A204.1 (cell line): ENCODE measurements at regions not wholly inside any gene's neighbourhood (a gene's known extent, or its start where the extent isn't known, plus 50 kb on each side); places are given as distances from the start of the nearest gene placed in this dataset.

Source experiments
- FAIRE-seq: peaks from 2 replicates; lab custom pipeline; 2012; peaks lifted over from hg19 to GRCh38; lab: Jason Lieb, UNC

DNA sequence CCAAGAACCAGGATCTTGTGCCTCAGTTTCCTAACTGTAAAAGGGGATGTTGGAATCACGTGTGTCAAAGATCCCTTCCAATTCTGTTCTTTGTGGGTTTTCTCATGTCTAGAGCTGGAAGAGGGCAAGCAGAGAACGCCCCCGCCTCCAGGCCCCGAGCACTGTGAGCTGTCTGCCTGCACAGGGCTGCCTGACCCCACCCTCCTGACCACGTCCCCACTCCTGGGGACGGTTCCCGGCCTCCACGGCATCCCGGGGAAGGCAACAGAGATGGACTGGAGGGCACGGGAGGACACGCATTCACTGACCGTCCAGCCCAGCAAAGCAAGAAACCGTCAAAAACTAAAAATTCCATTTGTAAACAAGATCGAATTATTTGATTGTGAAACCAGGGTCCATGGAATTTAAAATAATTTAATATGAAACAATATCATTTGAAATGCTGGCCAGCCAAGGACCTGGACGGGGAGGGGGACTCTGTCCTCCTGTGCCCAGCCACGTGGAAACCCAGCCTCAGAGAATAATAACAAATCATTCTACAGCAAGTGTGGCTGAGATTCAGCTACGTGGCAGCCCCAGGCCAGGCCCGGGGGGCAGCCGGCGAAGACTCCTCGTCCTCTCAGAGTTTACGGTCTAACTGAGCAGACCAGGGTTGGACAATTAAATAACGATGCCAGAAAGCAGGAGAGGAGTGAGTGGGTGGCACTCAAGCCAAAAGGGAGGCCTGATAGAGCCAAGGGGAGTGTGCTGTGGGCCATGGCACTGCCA lies 87.3 kb upstream of the DIO3 start:
- FAIRE-seq: no peak

GRCh38 chr14:101474563-101475455 lies 86.5 kb upstream of the DIO3 start:
- no peak for FAIRE-seq

DNA sequence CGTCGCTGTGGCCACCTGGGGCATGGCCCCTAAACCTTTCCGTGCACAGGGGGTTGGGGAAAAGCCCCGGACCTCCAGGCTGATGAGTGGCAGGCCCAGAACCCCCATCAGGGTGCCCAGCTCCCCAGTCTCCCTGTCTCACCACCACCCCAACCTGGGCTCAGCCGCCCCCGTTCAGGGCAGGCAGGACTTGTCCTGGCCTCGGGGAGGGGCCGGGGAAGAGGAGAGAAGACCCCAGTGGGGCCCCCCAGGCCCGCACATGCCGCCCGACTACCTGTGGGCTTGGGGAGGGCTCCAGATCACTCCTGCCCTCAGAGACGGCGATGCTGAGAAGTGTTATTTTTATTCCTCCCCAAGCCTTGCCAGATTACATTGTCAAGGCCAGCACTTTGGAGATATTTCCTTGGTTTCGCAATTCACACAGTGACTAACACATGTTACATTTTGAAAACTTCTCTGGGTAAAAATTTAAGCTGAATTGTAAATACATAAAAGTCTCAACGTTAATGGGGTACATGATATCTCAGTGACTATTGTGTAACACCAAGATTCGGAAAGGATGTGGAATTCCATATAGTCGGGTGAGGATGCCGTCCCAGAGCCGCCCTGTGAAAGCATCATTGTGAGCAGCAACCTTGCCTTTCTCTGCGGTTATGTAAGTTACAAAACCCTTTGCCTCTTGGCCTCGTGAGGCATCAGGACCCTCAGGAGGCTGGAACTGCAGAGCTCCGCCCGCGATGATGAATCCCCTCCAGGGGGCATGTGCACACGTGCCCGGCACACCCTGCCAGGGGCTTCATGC lies 85.6 kb upstream of the DIO3 start:
- no peak for FAIRE-seq

DNA sequence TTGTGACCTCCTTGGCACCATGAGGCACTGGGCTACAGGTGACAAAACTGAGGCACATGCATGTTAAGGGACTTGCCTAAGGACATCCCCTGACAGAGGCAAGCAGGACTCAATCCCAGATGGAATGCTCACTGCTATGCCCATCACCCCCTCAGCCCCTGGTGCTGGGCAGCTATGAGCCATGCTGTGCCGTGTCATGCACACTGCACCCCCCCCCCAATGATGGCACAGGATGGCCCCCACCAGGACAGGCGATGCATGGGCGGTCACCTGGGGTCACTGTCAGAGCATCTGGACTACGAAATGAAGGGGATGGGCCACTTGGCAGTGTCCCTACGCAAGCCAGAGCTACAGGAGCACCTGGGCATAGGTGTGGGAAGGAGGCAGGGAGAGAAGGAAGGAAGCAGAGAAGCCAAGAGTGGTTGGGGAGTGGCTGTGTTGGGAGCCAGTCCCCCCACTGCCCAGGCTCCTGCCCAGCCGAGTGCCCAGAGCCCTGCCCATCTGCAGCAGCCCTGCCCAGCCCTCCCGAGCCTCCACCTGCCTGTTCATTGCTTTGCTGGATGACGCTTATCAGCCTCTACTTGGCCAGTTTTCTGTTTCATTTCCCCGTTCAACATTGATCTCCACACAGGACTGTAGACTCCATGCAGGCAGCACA lies 84.9 kb upstream of the DIO3 start:
- no peak for FAIRE-seq

- FAIRE-seq: no peak
Observed at GRCh38 chr14:101476916-101477553, 84.3 kb upstream of the DIO3 start.

GRCh38 chr14:101477648-101478047 lies 83.6 kb upstream of the DIO3 start:
- no peak for FAIRE-seq

- FAIRE-seq: no peak
Observed at GRCh38 chr14:101478096-101478495, 83.2 kb upstream of the DIO3 start.

DNA sequence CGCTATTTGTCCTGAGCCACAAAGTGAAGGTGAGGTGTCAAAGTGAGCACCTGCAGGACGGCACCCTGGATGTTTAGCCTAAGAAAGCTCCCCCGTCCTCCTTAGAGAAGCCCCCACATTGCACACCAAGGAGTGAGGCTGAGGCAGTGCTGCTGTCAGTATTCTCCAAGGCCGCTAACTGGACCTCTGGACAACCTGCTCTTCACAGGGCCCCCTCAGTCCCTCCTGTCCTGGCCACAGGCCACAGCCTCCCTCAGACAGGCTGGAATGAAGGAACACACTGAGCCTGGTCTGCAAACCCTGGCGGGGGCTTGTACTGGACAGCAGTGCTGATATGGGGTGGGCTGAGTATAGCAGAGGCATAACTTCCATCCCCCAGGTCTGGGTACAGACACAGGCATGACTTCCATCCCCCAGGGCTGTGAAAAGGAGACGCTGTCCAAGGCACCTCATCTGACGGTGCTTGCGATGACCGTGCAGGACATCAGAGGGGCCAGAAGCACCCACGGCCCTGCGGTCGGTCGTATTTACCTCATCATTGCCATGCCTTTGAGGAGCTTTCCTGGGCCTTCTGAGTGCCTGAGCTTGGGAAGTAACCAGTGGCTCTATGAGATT lies 82.4 kb upstream of the DIO3 start:
- FAIRE-seq: no peak

- no peak for FAIRE-seq
Observed at GRCh38 chr14:101480022-101480746, 81.1 kb upstream of the DIO3 start.

GRCh38 chr14:101480747-101481530 lies 80.4 kb upstream of the DIO3 start:
- FAIRE-seq: no peak

DNA sequence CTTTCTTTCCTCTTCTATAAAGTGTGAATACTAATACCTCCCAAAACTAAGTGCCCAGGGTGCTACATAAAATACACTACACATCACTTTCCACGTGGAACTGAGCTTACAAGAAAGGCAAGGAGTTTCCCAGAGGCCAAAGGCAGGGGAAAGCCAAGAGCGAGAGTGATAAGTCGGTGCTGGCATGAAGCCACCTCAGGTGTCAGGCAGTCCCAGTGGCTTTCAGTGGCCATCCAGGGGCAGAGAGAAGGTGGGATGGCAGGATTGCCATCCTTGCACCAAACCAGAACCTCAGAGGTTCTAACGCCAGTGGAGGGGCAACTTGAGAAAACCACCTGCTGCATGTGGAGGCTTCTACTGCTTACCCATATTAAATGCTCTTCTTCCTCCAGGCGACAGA lies 79.7 kb upstream of the DIO3 start:
- no peak for FAIRE-seq

GRCh38 chr14:101482066-101482465 lies 79.2 kb upstream of the DIO3 start:
- FAIRE-seq: no peak

GRCh38 chr14:101483829-101484228 lies 77.5 kb upstream of the DIO3 start:
- no peak for FAIRE-seq

DNA sequence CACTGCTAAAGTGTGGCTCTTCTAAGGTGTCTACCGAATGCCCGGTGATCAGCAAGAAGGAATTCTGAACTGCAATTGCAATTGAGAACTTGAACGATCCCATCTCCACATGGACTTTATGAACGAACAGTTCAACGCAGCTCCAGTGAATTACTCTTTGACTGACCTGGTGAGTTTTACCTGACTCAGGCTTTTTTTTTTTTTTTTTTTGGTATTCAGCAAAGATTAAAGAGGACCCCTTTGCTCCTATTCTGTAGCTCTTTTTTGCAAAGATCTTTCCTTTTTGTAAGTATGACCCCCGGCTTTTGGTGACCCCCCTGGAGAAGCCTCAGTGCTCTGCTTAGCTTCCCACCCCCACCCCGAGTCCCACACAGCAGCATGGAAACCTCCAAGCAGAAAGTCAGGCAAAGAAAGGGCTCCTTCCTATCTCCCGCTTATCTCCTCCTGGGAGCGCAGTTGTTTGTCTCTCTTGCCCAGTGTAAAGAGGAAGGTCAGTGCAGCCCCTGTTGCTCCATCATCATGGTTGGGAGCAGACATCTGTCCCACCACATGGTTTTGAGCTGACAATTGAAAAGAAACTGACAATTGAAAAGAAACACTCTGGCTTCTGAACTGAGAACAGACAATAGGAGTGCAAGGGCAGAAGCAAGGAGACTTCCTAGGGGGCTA lies 72.1 kb upstream of the DIO3 start:
- no peak for FAIRE-seq

DNA sequence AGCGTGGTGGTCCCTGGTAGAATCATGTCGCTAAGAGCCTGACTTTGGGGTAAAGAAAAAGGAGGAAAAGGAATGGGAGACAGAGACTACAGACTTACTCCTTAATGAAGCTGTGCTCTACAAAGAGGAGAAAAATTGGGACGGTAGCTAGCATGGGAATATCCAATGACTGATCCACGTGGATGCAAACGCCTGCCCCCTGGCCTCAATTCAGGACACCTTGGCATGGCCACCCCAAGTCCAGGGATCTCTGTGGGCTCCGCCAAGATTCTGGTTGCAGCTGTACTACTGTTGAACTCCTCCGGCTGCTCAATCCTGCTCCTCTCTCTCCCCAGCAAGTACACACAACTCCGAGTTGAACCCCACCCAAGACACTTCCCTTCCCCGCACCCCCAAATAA lies 70.5 kb upstream of the DIO3 start:
- FAIRE-seq: no peak

GRCh38 chr14:101491841-101492240 lies 69.5 kb upstream of the DIO3 start:
- no peak for FAIRE-seq

GRCh38 chr14:101492716-101493115 lies 68.6 kb upstream of the DIO3 start:
- no peak for FAIRE-seq

DNA sequence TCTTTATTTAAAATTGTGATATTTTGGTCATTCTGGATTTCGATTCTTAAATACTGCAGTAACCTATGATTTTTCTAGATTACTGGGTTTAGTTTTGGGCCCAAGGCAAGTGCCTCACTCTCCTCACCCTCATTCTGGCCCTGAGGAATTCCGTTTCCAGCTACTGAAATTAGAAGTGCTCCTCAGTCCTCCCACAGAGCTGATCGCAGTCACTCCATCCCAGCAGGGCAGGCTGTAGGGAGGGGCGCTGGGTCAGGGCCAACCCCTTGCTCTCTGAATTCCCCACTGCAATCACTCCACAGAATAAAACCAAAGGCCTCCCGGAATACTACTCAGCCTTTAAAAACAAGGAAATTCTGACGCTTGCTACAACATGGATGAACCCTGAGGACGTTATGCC lies 66.5 kb upstream of the DIO3 start:
- FAIRE-seq: no peak

DNA sequence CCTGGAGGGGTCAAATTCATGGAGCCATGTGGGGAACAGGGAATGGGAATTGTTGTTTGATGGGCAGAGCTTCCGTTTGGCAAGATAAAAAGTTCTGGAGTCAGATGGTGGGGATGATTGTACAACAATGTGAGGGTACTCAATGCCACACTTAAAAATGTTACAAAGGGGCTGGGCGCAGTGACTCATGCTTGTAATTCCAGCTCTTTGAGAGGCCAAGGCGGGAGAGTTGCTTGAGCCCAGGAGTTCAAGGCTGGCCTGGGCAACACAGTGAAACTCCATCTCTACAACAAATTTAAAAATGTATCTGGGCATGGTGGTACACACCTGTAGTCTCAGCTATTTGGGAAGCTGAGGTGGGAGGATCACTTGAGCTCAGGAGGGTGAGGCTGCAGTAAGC lies 66.0 kb upstream of the DIO3 start:
- no peak for FAIRE-seq
